Esophagus muscularis mucosa (tissue), 3 donors: ENCODE measurements at regions not wholly inside any gene's neighbourhood (a gene's known extent, or its start where the extent isn't known, plus 50 kb on each side); places are given as distances from the start of the nearest gene placed in this dataset.

Experiments used
- EP300 ChIP-seq: sonication (generic); formaldehyde crosslinking; IDR thresholded peaks from one replicate; pipeline ENCODE4 v1.6.1; 2017; ENCODE audit warnings: antibody characterized with exemption
- TF ChIP-seq, protein P1 (sequence below), 3 experiments: fragments of 200-600 bp in 2 of 3; fragments of 450-650 bp in 1 of 3; sonication (generic) in 2 of 3; IDR thresholded peaks; one replicate each; pipeline ENCODE4 v1.5.1; 2017 to 2019; ENCODE audit warnings: antibody characterized with exemption in 3 of 3, mild to moderate bottlenecking in 2 of 3, moderate library complexity in 1 of 3

DNA sequence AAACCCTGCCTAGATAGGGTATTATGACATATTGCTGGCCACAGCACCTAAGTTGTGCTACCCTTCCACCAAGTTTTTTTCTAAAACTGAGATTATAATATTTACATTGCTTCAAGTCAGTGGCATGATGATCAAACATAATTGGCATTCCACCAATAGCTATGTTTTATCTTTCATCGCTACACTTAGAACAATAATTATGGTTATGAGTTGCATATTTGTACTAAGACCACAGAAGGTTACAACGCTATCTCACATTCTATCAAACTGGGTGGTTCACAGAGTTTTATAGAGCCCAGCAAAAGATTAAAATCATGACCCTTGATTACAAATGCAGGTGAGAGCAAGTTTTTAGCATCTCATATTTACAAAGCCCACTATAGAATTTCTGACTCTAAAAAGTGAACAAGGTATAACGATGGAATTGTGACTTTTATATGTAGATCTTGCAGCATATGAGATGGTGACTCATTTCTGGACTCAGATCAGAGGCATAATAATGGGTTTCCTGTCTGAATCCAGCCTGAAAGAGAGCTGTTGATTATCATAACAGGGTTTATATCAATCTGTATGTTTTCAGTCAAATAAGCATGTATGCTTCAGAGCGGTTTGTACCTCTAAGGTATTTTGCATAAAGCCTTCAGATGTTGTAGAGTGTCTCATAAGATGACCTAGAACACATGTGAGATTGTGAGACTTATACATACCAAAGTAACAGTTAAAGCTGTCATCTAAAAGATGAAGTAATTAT lies 847.2 kb upstream of the TSPY4 start:
- TF ChIP-seq, protein P1, sequence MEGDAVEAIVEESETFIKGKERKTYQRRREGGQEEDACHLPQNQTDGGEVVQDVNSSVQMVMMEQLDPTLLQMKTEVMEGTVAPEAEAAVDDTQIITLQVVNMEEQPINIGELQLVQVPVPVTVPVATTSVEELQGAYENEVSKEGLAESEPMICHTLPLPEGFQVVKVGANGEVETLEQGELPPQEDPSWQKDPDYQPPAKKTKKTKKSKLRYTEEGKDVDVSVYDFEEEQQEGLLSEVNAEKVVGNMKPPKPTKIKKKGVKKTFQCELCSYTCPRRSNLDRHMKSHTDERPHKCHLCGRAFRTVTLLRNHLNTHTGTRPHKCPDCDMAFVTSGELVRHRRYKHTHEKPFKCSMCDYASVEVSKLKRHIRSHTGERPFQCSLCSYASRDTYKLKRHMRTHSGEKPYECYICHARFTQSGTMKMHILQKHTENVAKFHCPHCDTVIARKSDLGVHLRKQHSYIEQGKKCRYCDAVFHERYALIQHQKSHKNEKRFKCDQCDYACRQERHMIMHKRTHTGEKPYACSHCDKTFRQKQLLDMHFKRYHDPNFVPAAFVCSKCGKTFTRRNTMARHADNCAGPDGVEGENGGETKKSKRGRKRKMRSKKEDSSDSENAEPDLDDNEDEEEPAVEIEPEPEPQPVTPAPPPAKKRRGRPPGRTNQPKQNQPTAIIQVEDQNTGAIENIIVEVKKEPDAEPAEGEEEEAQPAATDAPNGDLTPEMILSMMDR (IDR thresholded peaks at IDR 0.05): no peak
- no peak for TF ChIP-seq EP300
